Osteoblast (primary cell): ENCODE measurements at regions not wholly inside any gene's neighbourhood (a gene's known extent, or its start where the extent isn't known, plus 50 kb on each side); places are given as distances from the start of the nearest gene placed in this dataset.
"Not testable (repeated sequence)": the region's sequence is repeated elsewhere in the genome, so short reads cannot be mapped to it uniquely, and the experiment has no call there.

Source experiments
- DNase-seq: peaks from one replicate; pipeline ENCODE4 v3.0.0; 2011; ENCODE audit warnings: low spot score, mixed read lengths; ENCODE audit not compliant: insufficient read length; ENCODE audit errors: missing footprints
- H2AFZ ChIP-seq: 2 replicates; pipeline ENCODE4 v1.6.0; 2011; ENCODE audit warnings: mild to moderate bottlenecking, low read length
- H3K27ac ChIP-seq: 2 replicates; pipeline ENCODE4 v1.5.1; 2011; ENCODE audit warnings: mild to moderate bottlenecking, low read depth, low read length, moderate library complexity
- H3K27me3 ChIP-seq: 2 replicates; pipeline ENCODE4 v1.6.0; 2012; ENCODE audit warnings: mild to moderate bottlenecking, control low read depth, inconsistent platforms, low read length, moderate library complexity; ENCODE audit not compliant: insufficient read depth
- H3K36me3 ChIP-seq: 2 replicates; pipeline ENCODE4 v1.5.1; 2011; ENCODE audit warnings: mild to moderate bottlenecking, low read length, control low read depth, moderate library complexity; ENCODE audit not compliant: insufficient read depth
- H3K4me1 ChIP-seq: 2 replicates; pipeline ENCODE4 v1.5.1; 2011; ENCODE audit warnings: mild to moderate bottlenecking, low read length, control low read depth, moderate library complexity; ENCODE audit not compliant: insufficient read depth
- H3K4me2 ChIP-seq: 2 replicates; pipeline ENCODE4 v1.6.0; 2011; ENCODE audit warnings: mild to moderate bottlenecking, low read length; ENCODE audit not compliant: insufficient read depth
- H3K4me3 ChIP-seq: fragments of 200-600 bp; sonication (generic); 3 replicates; pipeline ENCODE4 v1.5.1; 2012; ENCODE audit warnings: mild to moderate bottlenecking, low read length, inconsistent platforms; ENCODE audit not compliant: insufficient read depth
- H3K79me2 ChIP-seq: 2 replicates; pipeline ENCODE4 v1.6.0; 2012; ENCODE audit warnings: mild to moderate bottlenecking, low read length, control low read depth, inconsistent platforms; ENCODE audit not compliant: insufficient read depth
- H3K9me3 ChIP-seq: 2 replicates; pipeline ENCODE4 v1.5.1; 2011; ENCODE audit warnings: low read depth, low read length, control low read depth
- H4K20me1 ChIP-seq: 2 replicates; pipeline ENCODE4 v1.6.0; 2012; ENCODE audit warnings: mild to moderate bottlenecking, low read length, control low read depth; ENCODE audit not compliant: insufficient read depth
- CTCF ChIP-seq: IDR thresholded peaks from 2 replicates; pipeline ENCODE4 v1.5.1; 2011; ENCODE audit warnings: mild to moderate bottlenecking, low read depth, low read length, moderate library complexity; ENCODE audit errors: extremely low read depth

GRCh38 chr5:118407958-118408357, 580.4 kb downstream of the DTWD2 start:
- TF ChIP-seq CTCF: no peak
- Histone ChIP-seq H3K9me3 (no peaks in the 10 kb centered on the region), H4K20me1 (no peaks in the 10 kb centered on the region), H3K27ac (no peak overlapping the region), H3K36me3 (no peaks in the 10 kb centered on the region), H3K4me2 (no peak overlapping the region), H3K79me2 (no peaks in the 10 kb centered on the region), H3K27me3 (no peaks in the 10 kb centered on the region), H3K4me1 (no peaks in the 10 kb centered on the region), H3K4me3 (no peak overlapping the region), H2AFZ (no peak overlapping the region)
- DNase-seq: no peak

GRCh38 chr5:118405650-118406061, 582.7 kb downstream of the DTWD2 start:
- no peak for TF ChIP-seq CTCF
- no peak for DNase-seq
- Histone ChIP-seq H3K4me3 (no peak overlapping the region), H3K4me2 (no peak overlapping the region), H3K4me1 (no peaks in the 10 kb centered on the region), H3K27me3 (no peaks in the 10 kb centered on the region), H4K20me1 (no peaks in the 10 kb centered on the region), H3K27ac (no peak overlapping the region), H2AFZ (no peak overlapping the region), H3K79me2 (no peaks in the 10 kb centered on the region), H3K36me3 (no peaks in the 10 kb centered on the region), H3K9me3 (no peaks in the 10 kb centered on the region)

GRCh38 chr5:118397236-118397635, 591.1 kb downstream of the DTWD2 start:
- no peak for TF ChIP-seq CTCF
- DNase-seq: no peak
- H3K27ac ChIP-seq: no peak overlapping the region
- H3K9me3 ChIP-seq: no peaks in the 10 kb centered on the region
- no peaks in the 10 kb centered on the region for H4K20me1 ChIP-seq
- no peaks in the 10 kb centered on the region for H3K4me1 ChIP-seq
- H3K79me2 ChIP-seq: no peaks in the 10 kb centered on the region
- H3K4me3 ChIP-seq: no peak overlapping the region
- H2AFZ ChIP-seq: no peak overlapping the region
- H3K36me3 ChIP-seq: no peaks in the 10 kb centered on the region
- H3K4me2 ChIP-seq: no peak overlapping the region
- H3K27me3 ChIP-seq: no peaks in the 10 kb centered on the region

- Histone ChIP-seq H2AFZ (no peak overlapping the region), H3K27ac (no peak overlapping the region), H3K9me3 (no peaks in the 10 kb centered on the region), H4K20me1 (no peaks in the 10 kb centered on the region), H3K79me2 (no peaks in the 10 kb centered on the region), H3K36me3 (no peaks in the 10 kb centered on the region), H3K4me3 (no peak overlapping the region), H3K27me3 (no peaks in the 10 kb centered on the region), H3K4me2 (no peak overlapping the region), H3K4me1 (no peaks in the 10 kb centered on the region)
- TF ChIP-seq CTCF: no peak
- no peak for DNase-seq
These were observed 595.9 kb downstream of the DTWD2 start for GRCh38 chr5:118392491-118392890.

- not testable (repeated sequence) for H4K20me1 ChIP-seq
These were observed 605.4 kb downstream of the DTWD2 start for GRCh38 chr5:118382931-118383330.

More at GRCh38 chr5:118382931-118383330, 605.4 kb downstream of the DTWD2 start:
- not testable (repeated sequence) for H3K9me3 ChIP-seq, H3K79me2 ChIP-seq, H3K4me1 ChIP-seq, H2AFZ ChIP-seq, H3K36me3 ChIP-seq, DNase-seq, H3K27ac ChIP-seq, H3K4me2 ChIP-seq, H3K4me3 ChIP-seq, H3K27me3 ChIP-seq
